ENCODE measurements at regions not wholly inside any gene's neighbourhood (a gene's known extent, or its start where the extent isn't known, plus 50 kb on each side); places are given as distances from the start of the nearest gene placed in this dataset.
"Not testable (repeated sequence)": the region's sequence is repeated elsewhere in the genome, so short reads cannot be mapped to it uniquely, and the experiment has no call there.

GRCh38 chr3:70702132-70702531, 389.7 kb upstream of the MDFIC2 start:
- Histone ChIP-seq H4K20me1 (ENCODE audit: control insufficient read depth, insufficient read depth, low read depth, low read length) (no peaks in the 10 kb centered on the region), H3K36me3 (ENCODE audit: control insufficient read depth, low read length) (no peaks in the 10 kb centered on the region), H3K4me3 (ENCODE audit: low read length) (no peak overlapping the region), H3K9me2 (replicated peaks; ENCODE audit: control insufficient read depth, low read length) (no peaks in the 10 kb centered on the region), H3F3A (ENCODE audit: control insufficient read depth, insufficient read depth) (no peaks in the 10 kb centered on the region), H3K9me3 (ENCODE audit: control insufficient read depth, insufficient read depth, low read length) (no peaks in the 10 kb centered on the region), H3K4me2 (ENCODE audit: low read length) (no peak overlapping the region), H3K79me2 (ENCODE audit: control insufficient read depth, low read length) (no peaks in the 10 kb centered on the region), H3K4me1 (ENCODE audit: control insufficient read depth, low read length) (no peaks in the 10 kb centered on the region), H3K27ac (ENCODE audit: low read depth, low read length) (no peak overlapping the region), H3K27me3 (ENCODE audit: control insufficient read depth, low read length) (no peaks in the 10 kb centered on the region)
- TF ChIP-seq CTCF (IDR thresholded peaks at IDR 0.05; ENCODE audit: low read depth, low read length, poor library complexity, severe bottlenecking) (no peak), EZH2phosphoT487 (IDR thresholded peaks at IDR 0.05; ENCODE audit: borderline replicate concordance, low read length) (no peak)

DNA sequence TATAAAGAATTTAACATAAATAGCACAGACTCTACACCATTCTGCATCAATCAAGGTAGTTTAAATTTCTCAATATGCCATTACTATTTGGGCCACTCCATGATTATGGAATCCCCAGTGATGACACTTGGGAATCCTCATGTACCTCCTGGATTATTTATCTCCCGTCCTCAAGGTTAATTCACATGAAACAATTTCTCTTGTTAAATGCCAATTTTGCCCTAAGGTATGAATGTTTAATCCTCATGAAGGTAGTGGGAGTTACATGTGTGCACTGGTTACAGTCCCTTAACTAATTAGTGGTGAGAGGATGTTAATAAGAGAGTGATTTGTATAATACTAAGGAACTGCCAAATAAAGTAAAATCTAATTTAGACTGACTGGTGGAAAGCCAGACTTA, 372.3 kb upstream of the MDFIC2 start:
- H3K36me3 ChIP-seq (ENCODE audit: control insufficient read depth, low read length): no peaks in the 10 kb centered on the region
- H3K9me3 ChIP-seq (ENCODE audit: control insufficient read depth, insufficient read depth, low read length): no peaks in the 10 kb centered on the region
- no peaks in the 10 kb centered on the region for H3F3A ChIP-seq (ENCODE audit: control insufficient read depth, insufficient read depth)
- no peak overlapping the region for H3K27ac ChIP-seq (ENCODE audit: low read depth, low read length)
- no peak overlapping the region for H3K4me3 ChIP-seq (ENCODE audit: low read length)
- no peaks in the 10 kb centered on the region for H4K20me1 ChIP-seq (ENCODE audit: control insufficient read depth, insufficient read depth, low read depth, low read length)
- TF ChIP-seq EZH2phosphoT487 (IDR thresholded peaks at IDR 0.05; ENCODE audit: borderline replicate concordance, low read length) (no peak), CTCF (IDR thresholded peaks at IDR 0.05; ENCODE audit: low read depth, low read length, poor library complexity, severe bottlenecking) (no peak)
- no peaks in the 10 kb centered on the region for H3K4me1 ChIP-seq (ENCODE audit: control insufficient read depth, low read length)
- no peaks in the 10 kb centered on the region for H3K27me3 ChIP-seq (ENCODE audit: control insufficient read depth, low read length)
- no peak overlapping the region for H3K4me2 ChIP-seq (ENCODE audit: low read length)
- no peaks in the 10 kb centered on the region for H3K79me2 ChIP-seq (ENCODE audit: control insufficient read depth, low read length)
- no peaks in the 10 kb centered on the region for H3K9me2 ChIP-seq (replicated peaks; ENCODE audit: control insufficient read depth, low read length)

GRCh38 chr3:70675810-70676209, 363.4 kb upstream of the MDFIC2 start:
- H3K79me2 ChIP-seq (ENCODE audit: control insufficient read depth, low read length); H3F3A ChIP-seq (ENCODE audit: control insufficient read depth, insufficient read depth); H3K36me3 ChIP-seq (ENCODE audit: control insufficient read depth, low read length); H3K4me1 ChIP-seq (ENCODE audit: control insufficient read depth, low read length); H3K27ac ChIP-seq (ENCODE audit: low read depth, low read length); H3K9me2 ChIP-seq (replicated peaks; ENCODE audit: control insufficient read depth, low read length); H3K9me3 ChIP-seq (ENCODE audit: control insufficient read depth, insufficient read depth, low read length); H4K20me1 ChIP-seq (ENCODE audit: control insufficient read depth, insufficient read depth, low read depth, low read length); H3K27me3 ChIP-seq (ENCODE audit: control insufficient read depth, low read length); H3K4me3 ChIP-seq (ENCODE audit: low read length); H3K4me2 ChIP-seq (ENCODE audit: low read length): not testable (repeated sequence)

DNA sequence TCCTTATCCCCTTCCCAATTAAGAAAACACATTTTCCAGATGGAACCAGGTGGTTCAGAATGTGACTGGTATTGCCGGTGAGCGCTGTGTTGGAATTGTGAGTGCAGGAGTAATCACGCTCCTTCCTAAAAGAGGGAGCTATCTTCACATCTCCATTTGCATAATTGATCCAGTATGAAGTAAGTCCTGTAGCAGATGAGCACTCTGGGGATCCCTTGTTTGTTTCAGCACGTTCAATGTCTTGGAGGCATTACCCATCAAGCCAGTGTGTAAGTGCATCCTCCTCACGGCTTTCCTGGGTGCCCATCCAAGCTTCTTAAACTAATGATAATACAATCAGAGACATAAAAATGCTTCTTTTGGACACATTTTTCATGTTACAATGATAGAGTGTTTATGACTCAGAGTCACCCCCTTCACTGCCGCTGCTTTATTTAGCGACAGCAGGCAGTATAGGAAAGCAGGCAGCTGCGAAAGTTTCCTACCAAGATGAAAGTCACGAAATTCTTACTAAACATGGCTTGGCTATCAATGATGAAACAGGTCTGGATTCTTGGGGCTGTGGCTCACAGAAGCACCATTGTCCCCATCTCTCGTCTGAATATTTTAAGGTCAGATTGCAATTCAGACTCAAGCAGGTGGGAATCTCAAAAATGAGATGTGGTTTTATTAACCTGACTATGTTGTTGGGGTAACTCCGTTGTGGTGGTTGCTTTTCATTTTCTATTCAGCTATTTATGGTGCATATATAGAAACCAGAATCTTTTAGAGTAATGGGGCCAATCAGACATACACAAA, 346.3 kb upstream of the MDFIC2 start:
- Histone ChIP-seq H3K9me3 (ENCODE audit: control insufficient read depth, insufficient read depth, low read length) (no peaks in the 10 kb centered on the region), H3K9me2 (replicated peaks; ENCODE audit: control insufficient read depth, low read length) (no peaks in the 10 kb centered on the region), H3K79me2 (ENCODE audit: control insufficient read depth, low read length) (no peaks in the 10 kb centered on the region), H3K27ac (ENCODE audit: low read depth, low read length) (no peak overlapping the region), H3K4me2 (ENCODE audit: low read length) (no peak overlapping the region), H3K4me3 (ENCODE audit: low read length) (no peak overlapping the region), H4K20me1 (ENCODE audit: control insufficient read depth, insufficient read depth, low read depth, low read length) (no peaks in the 10 kb centered on the region), H3K27me3 (ENCODE audit: control insufficient read depth, low read length) (no peaks in the 10 kb centered on the region), H3K36me3 (ENCODE audit: control insufficient read depth, low read length) (no peaks in the 10 kb centered on the region), H3K4me1 (ENCODE audit: control insufficient read depth, low read length) (no peaks in the 10 kb centered on the region), H3F3A (ENCODE audit: control insufficient read depth, insufficient read depth) (no peaks in the 10 kb centered on the region)
- TF ChIP-seq EZH2phosphoT487 (IDR thresholded peaks at IDR 0.05; ENCODE audit: borderline replicate concordance, low read length): no peak
- TF ChIP-seq CTCF (IDR thresholded peaks at IDR 0.05; ENCODE audit: low read depth, low read length, poor library complexity, severe bottlenecking): no peak

Data from DOHH2 (cell line).